Fibroblast of skin of right quadriceps (primary cell): ENCODE measurements at regions not wholly inside any gene's neighbourhood (a gene's known extent, or its start where the extent isn't known, plus 50 kb on each side); places are given as distances from the start of the nearest gene placed in this dataset.

Experiments
- DNase-seq: peaks from one replicate; pipeline ENCODE4 v3.0.0-alpha.2; 2013

GRCh38 chr2:2866459-2866858 lies 511.2 kb downstream of the EIPR1 start:
- no peak for DNase-seq

DNA sequence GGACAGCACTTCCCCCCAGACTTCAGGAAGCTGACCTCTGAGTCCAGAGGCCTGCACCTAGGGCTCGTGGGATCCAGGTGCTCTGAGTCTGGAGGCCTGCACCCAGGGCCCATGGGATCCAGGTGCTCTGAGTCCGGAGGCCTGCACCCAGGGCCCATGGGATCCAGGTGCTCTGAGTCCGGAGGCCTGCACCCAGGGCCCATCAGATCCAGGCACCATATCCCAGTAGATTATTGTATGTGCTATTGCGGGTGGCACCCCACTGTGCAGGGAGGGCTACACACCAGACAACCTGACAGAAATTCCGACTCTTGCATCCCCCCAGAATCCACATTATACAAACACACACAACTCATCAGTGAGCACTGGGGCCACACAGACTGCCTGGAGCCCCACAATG lies 515.2 kb downstream of the EIPR1 start:
- no peak for DNase-seq

DNA sequence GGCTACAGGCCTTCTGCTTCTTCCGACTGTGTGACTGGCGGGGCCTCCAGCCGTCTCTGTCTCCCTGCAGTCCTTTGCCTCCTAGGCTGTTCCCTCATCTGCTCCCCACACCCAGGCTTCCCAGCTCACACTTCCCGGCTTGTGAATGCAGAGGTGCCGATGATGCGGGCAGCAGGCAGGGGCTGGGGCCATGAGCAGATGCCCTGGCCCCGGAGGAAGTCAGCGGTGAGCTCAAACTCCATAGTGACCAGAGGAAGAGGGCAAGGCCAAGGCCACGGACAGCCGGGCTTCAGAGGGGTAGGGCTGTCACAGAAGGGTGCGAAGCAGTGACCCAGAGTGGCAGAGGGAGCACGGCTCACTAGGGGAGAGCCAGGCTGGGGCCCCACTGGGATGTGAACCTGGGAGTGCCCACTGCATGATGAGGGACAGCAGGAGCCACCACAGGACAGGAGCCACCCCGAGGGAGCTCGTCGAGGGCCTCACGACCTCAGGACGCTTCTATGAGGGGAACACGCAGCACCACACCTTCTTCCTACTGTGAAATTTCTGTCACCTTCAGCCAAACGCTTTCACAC lies 515.9 kb downstream of the EIPR1 start:
- no peak for DNase-seq

GRCh38 chr2:2860589-2861300 lies 516.9 kb downstream of the EIPR1 start:
- DNase-seq, result no peak

DNA sequence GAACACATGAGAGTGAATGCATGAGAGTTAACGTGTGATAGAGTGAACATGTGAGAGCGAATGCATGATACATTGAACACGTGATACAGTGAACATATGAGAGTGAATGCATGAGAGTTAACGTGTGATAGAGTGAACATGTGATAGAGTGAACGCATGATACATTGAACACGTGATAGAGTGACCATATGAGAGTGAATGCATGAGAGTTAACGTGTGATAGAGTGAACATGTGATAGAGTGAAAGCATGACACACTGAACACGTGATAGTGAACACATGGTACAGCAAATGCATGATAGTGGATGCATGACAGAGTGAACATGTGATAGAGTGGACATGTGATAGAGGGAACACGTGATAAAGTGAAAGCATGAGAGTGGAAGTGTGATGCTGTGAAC lies 517.9 kb downstream of the EIPR1 start:
- DNase-seq, result no peak

GRCh38 chr2:2859164-2859563 lies 518.5 kb downstream of the EIPR1 start:
- no peak for DNase-seq

GRCh38 chr2:2856723-2857415 lies 520.7 kb downstream of the EIPR1 start:
- DNase-seq, result no peak

- no peak for DNase-seq
Measured at GRCh38 chr2:2855297-2855696, 522.3 kb downstream of the EIPR1 start.

GRCh38 chr2:2853346-2853745 lies 522.3 kb upstream of the MYT1L start:
- no peak for DNase-seq

GRCh38 chr2:2851806-2852777 lies 521.0 kb upstream of the MYT1L start:
- DNase-seq, result no peak

DNA sequence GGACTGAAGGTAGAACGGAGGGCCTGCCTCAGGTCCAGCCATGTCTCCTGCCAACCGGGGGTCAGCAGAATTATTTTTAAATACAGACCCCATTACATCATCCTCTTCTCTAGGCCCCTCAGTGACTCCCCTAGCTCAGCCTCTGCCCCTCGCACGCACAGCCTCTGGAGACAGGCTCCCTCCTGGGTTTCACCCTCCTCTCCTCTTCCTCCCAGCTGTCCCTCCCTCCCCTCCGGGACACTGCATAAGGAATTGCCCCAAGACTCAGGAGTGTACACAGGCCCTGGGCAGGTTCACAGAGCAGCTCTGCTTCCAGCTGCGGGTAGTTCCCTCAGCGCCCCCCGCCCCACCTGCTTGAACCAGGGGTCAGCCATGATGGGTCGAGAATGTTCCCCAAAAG lies 520.2 kb upstream of the MYT1L start:
- DNase-seq, result no peak

GRCh38 chr2:2850859-2851258 lies 519.8 kb upstream of the MYT1L start:
- no peak for DNase-seq

GRCh38 chr2:2850218-2850755 lies 519.2 kb upstream of the MYT1L start:
- DNase-seq, result no peak

GRCh38 chr2:2849464-2850217 lies 518.6 kb upstream of the MYT1L start:
- DNase-seq, result no peak

GRCh38 chr2:2848621-2849333 lies 517.7 kb upstream of the MYT1L start:
- no peak for DNase-seq

DNA sequence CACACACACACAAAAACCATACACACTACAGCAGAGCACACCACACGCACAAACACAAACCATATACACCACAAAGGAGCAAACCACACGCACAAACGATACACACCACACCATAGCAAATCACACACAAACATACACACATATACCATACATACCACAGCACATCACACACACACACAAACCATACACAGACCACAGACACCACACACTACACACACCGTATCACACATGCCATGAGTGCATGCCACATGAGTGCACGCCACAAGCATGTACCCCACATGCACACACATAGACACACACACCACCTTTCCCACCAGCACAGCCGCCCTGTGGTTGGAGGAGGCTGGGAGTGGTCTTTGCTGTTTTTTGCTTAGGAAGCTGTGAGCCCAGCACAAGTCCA lies 517.1 kb upstream of the MYT1L start:
- DNase-seq, result no peak

GRCh38 chr2:2847209-2847676 lies 516.2 kb upstream of the MYT1L start:
- DNase-seq, result no peak

DNA sequence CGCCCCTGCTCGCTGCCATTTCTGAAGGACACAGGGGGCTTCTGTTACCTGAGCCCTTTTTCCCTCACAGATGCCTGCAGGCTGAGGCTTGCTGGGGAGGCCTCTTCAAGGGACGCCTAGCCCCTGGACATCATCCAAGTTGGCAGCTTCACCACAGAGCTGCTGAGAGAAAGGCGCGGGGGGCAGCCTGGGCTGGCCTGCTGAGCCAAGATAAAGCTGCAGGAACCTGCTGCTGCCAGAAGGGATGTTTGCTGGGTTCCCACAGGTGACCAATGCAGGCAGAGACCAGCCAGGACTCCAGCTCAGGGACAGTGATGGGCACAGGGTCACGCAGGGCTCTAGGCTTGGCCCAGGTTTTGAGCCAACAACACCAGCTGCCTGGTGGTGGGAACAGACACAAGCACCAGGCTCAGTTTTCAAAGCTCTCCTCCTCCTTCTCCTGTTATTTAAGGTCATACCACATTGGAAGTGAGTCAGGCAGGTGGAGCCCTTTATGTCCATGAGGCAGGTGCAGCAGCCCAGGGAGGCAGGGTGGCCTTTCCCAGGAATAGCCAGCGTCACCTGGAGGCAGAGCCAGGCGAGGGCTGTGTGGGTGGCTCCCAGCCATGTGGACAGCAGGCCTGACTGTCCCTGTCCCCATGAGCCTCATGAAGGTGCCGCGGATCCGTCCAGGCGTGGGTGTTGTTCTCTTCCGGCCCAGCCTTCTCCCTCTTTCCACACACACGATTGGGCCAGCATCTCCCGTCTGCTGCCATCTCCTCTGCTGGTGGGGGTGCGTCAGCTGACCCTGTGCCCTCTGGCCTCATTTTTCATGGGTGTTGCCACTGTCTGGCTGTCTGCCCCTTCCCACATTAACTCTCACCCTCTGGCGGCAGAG lies 515.5 kb upstream of the MYT1L start:
- DNase-seq, result no peak

DNA sequence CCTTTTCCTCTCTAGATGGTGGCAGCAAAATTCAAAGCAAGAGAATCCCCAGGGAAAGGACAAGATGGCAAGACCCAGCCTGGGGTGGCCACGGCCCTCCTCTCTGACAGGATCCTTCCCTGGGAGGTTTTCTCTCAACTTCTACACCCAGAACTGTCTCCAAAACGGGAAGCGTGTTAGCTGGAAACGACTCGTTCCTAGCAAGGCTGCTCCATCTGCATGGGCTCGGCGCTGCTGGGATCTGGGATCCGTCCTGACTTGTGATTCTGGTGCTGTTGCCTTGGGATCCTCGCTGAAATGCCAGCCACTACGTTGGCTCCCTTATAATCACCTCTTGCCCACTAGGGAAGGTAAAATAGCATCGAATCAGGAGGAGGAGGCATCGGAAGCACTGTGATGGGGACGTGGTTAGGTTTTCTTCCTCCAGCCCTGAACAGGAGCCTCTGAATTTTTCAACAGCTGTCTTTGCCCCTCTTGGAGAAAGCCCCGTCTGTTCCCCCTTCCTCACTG lies 514.8 kb upstream of the MYT1L start:
- DNase-seq, result no peak

- DNase-seq, result no peak
Measured at GRCh38 chr2:2845267-2845666, 514.2 kb upstream of the MYT1L start.
